Vagina (tissue), 2 donors: ENCODE measurements at regions not wholly inside any gene's neighbourhood (a gene's known extent, or its start where the extent isn't known, plus 50 kb on each side); places are given as distances from the start of the nearest gene placed in this dataset.

ENCODE experiments used
- DNase-seq, 2 donors: peaks; one replicate each; pipeline ENCODE4 v3.0.0-alpha.2; 2017; ENCODE audit errors: extremely low spot score in 2 of 2
- H3K27ac ChIP-seq: fragments of 200-600 bp; sonication (generic); one replicate; pipeline ENCODE4 v1.5.1; 2019
- H3K27me3 ChIP-seq: fragments of 200-600 bp; sonication (generic); one replicate; pipeline ENCODE4 v1.5.1; 2019
- H3K36me3 ChIP-seq, 2 donors: fragments of 200-600 bp; sonication (generic); one replicate each; pipeline ENCODE4 v1.5.1; 2017 to 2019
- H3K4me1 ChIP-seq: fragments of 200-600 bp; sonication (generic); one replicate; pipeline ENCODE4 v1.5.1; 2019
- H3K4me3 ChIP-seq, 2 donors: fragments of 200-600 bp; sonication (generic); 1 replicate in 1 of 2; 2 replicates in 1 of 2; pipeline ENCODE4 v1.5.1; 2016 to 2019
- H3K9me3 ChIP-seq: fragments of 200-600 bp; sonication (generic); one replicate; pipeline ENCODE4 v1.5.1; 2019
- POLR2A ChIP-seq, 2 donors: fragments of 450-650 bp; IDR thresholded peaks; one replicate each; pipeline ENCODE4 v1.6.1; 2017; ENCODE audit warnings: antibody characterized with exemption in 2 of 2, mild to moderate bottlenecking in 2 of 2, moderate library complexity in 2 of 2
- POLR2AphosphoS5 ChIP-seq, 2 donors: sonication (generic); formaldehyde crosslinking; IDR thresholded peaks; one replicate each; pipeline ENCODE4 v1.9.0; 2017; ENCODE audit warnings: antibody characterized with exemption in 2 of 2, mild to moderate bottlenecking in 2 of 2, low read depth in 1 of 2; ENCODE audit not compliant: insufficient read depth in 1 of 2
- intact Hi-C: fragments of 100-400 bp; cut with DNase I; formaldehyde crosslinking; loops from one replicate; pipeline ENCODE4 v1.15.1; 2023
- TF ChIP-seq, protein P1 (sequence below), 3 experiments: fragments of 450-650 bp in 2 of 3; fragments of 200-600 bp in 1 of 3; sonication (generic) in 1 of 3; IDR thresholded peaks; one replicate each; pipeline ENCODE4 v1.5.1; 2017 to 2019; ENCODE audit warnings: antibody characterized with exemption in 3 of 3, mild to moderate bottlenecking in 2 of 3, moderate library complexity in 2 of 3

DNA sequence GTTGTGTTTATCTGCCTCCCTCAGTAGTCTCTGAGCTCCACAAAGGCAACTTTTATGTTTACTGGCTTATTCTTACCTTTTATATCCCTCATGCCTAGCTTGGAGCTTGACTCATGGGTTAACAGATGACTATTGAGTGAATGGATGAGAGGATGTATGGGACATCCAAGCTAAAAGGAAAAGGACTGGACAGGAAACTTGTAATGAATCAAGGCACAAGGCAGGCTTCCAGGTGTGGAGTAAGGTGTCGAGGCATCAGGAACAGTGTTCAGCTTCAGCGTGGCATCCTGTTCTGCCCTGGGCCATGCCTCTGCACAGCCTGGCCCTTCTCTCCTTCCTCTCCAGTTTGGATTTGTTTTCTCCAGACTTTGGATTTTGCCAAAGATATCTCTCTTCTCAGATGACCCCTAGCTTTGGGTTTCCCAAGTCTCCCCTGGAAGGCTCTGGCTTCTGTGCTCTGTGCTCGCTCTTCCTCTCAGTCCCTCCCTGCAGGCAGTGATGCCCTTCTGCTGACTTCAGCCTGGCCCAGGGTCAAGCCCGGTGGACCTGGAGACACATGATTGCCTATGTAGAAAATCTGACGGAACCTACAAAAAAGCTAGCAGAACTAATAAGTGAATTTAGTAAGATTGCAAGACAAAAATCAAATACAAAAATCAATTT, 367.3 kb downstream of the CXCL12 start:
- Histone ChIP-seq H3K9me3 (no peaks in the 10 kb centered on the region), H3K4me3 (no peak overlapping the region), H3K36me3 (no peaks in the 10 kb centered on the region), H3K27ac (peak overlapping the region; percentile 46), H3K4me1 (peaks cover 8% of the 10 kb centered on the region), H3K27me3 (no peaks in the 10 kb centered on the region)
- peak in 1 of 2 donors; percentile 64 for DNase-seq
- intact Hi-C loops: loop anchor here (10.0 kb wide), 1 partner anchor 53 kb away; no protein-coding TSS in a partner anchor
- TF ChIP-seq POLR2AphosphoS5 (IDR thresholded peaks at IDR 0.05; ENCODE audit: insufficient read depth in 1 of 2, low read depth in 1 of 2) (no peak), POLR2A (IDR thresholded peaks at IDR 0.05) (no peak)
- TF ChIP-seq, protein P1, sequence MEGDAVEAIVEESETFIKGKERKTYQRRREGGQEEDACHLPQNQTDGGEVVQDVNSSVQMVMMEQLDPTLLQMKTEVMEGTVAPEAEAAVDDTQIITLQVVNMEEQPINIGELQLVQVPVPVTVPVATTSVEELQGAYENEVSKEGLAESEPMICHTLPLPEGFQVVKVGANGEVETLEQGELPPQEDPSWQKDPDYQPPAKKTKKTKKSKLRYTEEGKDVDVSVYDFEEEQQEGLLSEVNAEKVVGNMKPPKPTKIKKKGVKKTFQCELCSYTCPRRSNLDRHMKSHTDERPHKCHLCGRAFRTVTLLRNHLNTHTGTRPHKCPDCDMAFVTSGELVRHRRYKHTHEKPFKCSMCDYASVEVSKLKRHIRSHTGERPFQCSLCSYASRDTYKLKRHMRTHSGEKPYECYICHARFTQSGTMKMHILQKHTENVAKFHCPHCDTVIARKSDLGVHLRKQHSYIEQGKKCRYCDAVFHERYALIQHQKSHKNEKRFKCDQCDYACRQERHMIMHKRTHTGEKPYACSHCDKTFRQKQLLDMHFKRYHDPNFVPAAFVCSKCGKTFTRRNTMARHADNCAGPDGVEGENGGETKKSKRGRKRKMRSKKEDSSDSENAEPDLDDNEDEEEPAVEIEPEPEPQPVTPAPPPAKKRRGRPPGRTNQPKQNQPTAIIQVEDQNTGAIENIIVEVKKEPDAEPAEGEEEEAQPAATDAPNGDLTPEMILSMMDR (IDR thresholded peaks at IDR 0.05): no peak

DNA sequence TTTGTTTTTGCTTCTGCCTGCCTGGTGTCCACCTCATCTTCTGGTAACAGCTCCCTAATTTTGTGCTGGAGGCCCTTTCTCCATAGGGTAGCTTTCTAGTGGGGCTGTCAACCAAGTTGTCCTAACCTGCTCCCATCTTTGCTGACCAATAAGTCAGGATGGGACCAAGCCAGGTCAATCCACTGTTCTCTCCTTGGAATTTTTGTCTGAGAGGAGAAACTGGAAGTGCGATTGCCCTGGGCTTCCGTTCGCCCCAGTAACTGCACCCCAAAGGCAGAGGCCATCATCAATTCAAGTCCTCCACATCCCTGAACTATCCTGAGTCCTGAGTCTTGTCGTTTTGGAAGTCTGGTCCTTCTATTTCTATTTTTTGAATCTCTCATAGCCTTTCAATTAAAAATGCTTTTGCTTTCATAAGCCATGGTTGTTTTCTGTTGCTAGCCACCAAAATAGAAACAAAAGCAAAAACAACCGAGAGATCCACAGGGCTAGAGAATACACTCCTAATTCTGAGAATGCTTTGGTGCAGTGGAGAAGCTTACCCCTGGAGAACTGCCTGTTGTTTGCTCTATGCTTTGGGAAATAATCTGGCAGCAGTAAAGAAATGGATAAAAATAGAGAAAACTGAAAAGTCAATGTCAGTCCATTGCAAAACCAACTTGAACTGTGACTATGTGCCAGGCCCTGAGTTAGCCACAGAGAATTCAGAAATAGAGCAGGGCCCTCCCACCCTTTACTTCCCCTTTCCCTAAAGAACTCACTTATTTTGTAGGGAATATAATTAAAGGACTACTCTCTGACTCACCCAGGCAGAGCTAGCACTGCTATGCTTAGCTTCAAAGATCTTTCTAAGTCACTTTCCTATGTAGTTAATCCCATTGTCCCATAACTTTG, 368.1 kb downstream of the CXCL12 start:
- Histone ChIP-seq H3K27me3 (no peaks in the 10 kb centered on the region), H3K36me3 (no peaks in the 10 kb centered on the region), H3K27ac (peak overlapping the region; percentile 55), H3K9me3 (no peaks in the 10 kb centered on the region), H3K4me3 (no peak overlapping the region), H3K4me1 (peaks cover 8% of the 10 kb centered on the region)
- DNase-seq: peak in 1 of 2 donors; percentile 58
- TF ChIP-seq, protein P1 (IDR thresholded peaks at IDR 0.05): no peak
- TF ChIP-seq POLR2AphosphoS5 (IDR thresholded peaks at IDR 0.05; ENCODE audit: insufficient read depth in 1 of 2, low read depth in 1 of 2) (no peak), POLR2A (IDR thresholded peaks at IDR 0.05) (no peak)
- intact Hi-C loops: loop anchor here (10.0 kb wide), 1 partner anchor 52 kb away; no protein-coding TSS in a partner anchor

DNA sequence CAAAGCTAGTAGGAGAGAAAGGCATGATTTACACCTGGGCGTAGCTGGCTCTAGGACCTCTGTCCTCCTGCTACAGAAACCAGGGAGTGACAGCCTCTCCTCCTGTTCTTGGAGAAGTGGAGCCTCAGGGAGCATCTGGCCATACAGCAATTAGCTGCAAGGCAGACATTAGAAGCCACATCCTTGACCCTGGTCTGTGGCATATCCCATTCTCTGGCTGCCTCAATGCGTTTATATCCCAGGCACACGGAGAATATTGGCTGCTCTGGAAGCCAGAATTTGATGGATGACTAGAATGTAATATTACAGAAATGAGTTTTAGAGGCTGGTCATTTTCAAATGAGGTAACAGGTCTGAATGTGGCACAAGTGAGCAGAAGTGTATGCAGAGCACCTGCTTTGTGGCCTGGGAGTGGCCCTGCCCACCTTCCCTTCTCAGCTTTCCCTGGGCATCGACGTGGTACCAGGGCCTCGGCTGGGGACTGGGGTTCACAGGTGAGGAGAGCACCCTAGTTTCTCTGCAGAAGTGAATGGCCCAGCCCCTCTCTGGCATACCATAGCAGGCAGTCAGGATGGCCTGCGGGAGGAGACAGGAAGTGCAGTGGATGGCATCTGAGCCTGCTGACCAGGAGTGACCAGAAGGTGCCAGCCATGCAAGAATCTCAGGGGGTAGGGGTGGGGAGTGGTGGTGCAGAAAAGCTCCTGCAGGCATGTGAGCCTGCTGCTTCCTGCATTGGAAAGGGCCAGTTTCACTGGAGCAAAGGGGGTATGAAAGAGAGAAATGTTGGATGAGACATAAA, 367.2 kb upstream of the ZNF32 start:
- TF ChIP-seq POLR2AphosphoS5 (IDR thresholded peaks at IDR 0.05; ENCODE audit: insufficient read depth in 1 of 2, low read depth in 1 of 2) (no peak), POLR2A (IDR thresholded peaks at IDR 0.05) (no peak)
- TF ChIP-seq, protein P1 (IDR thresholded peaks at IDR 0.05): no peak
- H3K9me3 ChIP-seq: no peaks in the 10 kb centered on the region
- peak overlapping the region; percentile 55 for H3K27ac ChIP-seq
- no peaks in the 10 kb centered on the region for H3K27me3 ChIP-seq
- H3K4me1 ChIP-seq: peaks cover 12% of the 10 kb centered on the region
- H3K4me3 ChIP-seq: no peak overlapping the region
- intact Hi-C loops: loop anchor here (10.0 kb wide), 1 partner anchor 51 kb away; no protein-coding TSS in a partner anchor
- no peaks in the 10 kb centered on the region for H3K36me3 ChIP-seq
- peak in 1 of 2 donors; percentile 84 for DNase-seq

DNA sequence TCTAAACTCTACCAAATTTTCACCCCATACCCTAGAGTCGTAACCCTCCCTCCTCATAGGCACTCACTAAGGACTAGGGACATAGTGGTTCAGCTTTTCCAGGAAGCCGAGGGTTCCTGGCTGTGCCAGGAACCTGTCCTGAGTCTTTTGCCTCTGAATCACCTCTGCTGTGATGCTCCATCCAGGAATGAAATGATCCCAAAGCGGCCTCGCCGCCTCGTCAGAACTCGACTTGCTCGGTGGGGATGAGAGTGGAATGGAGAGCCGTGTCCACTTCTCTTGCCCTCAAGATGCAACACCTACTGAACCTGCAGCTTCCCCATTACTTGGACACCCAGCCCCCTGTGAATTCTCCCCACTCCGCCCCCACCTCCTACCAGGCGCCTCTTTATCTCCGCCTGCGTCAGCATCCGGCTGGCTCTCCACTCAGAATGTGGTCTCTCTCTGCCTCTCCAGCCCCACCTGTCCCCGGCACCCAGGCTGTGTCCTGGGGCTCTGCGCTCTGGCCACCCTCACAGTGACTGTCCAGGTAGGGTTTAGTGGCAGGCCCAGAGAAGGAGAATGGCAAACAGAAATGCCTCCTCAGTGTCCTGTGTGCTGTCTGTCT, 366.1 kb upstream of the ZNF32 start:
- no peak overlapping the region for H3K27ac ChIP-seq
- intact Hi-C loops: loop anchor here (10.0 kb wide), 1 partner anchor 50 kb away; no protein-coding TSS in a partner anchor
- H3K27me3 ChIP-seq: no peaks in the 10 kb centered on the region
- H3K9me3 ChIP-seq: no peaks in the 10 kb centered on the region
- no peak overlapping the region for H3K4me3 ChIP-seq
- TF ChIP-seq, protein P1 (IDR thresholded peaks at IDR 0.05): no peak
- TF ChIP-seq POLR2A (IDR thresholded peaks at IDR 0.05) (no peak), POLR2AphosphoS5 (IDR thresholded peaks at IDR 0.05; ENCODE audit: insufficient read depth in 1 of 2, low read depth in 1 of 2) (no peak)
- H3K4me1 ChIP-seq: peaks cover 16% of the 10 kb centered on the region
- peak in 1 of 2 donors; percentile 89 for DNase-seq
- H3K36me3 ChIP-seq: no peaks in the 10 kb centered on the region
